Mononuclear cell (primary cell): ENCODE measurements at regions not wholly inside any gene's neighbourhood (a gene's known extent, or its start where the extent isn't known, plus 50 kb on each side); places are given as distances from the start of the nearest gene placed in this dataset.

Experiments
- H3K27me3 ChIP-seq: 2 replicates; pipeline ENCODE4 v1.6.0; 2011; ENCODE audit warnings: low read length, control low read depth; ENCODE audit not compliant: insufficient read depth
- H3K4me1 ChIP-seq: 2 replicates; pipeline ENCODE4 v1.5.1; 2011; ENCODE audit warnings: mild to moderate bottlenecking, low read length, control low read depth; ENCODE audit not compliant: insufficient read depth
- H3K4me3 ChIP-seq: 2 replicates; pipeline ENCODE4 v1.5.1; 2011; ENCODE audit warnings: mild to moderate bottlenecking, low read length, moderate library complexity
- H3K9me3 ChIP-seq: 2 replicates; pipeline ENCODE4 v1.5.1; 2011; ENCODE audit warnings: low read depth, mild to moderate bottlenecking, control low read depth, low read length

- H3K4me3 ChIP-seq: no peak overlapping the region
- H3K27me3 ChIP-seq: peaks cover 3% of the 10 kb centered on the region
- no peaks in the 10 kb centered on the region for H3K4me1 ChIP-seq
- no peaks in the 10 kb centered on the region for H3K9me3 ChIP-seq
Observed at GRCh38 chr16:86096850-86097249, 197.9 kb downstream of the IRF8 start.

- H3K4me3 ChIP-seq: no peak overlapping the region
- H3K9me3 ChIP-seq: no peaks in the 10 kb centered on the region
- no peaks in the 10 kb centered on the region for H3K4me1 ChIP-seq
- peaks cover 3% of the 10 kb centered on the region for H3K27me3 ChIP-seq
Observed at GRCh38 chr16:86099326-86099725, 200.4 kb downstream of the IRF8 start.

GRCh38 chr16:86100205-86101136 is 201.5 kb downstream of the IRF8 start:
- Histone ChIP-seq H3K4me3 (no peak overlapping the region), H3K27me3 (peaks cover 3% of the 10 kb centered on the region), H3K4me1 (no peaks in the 10 kb centered on the region), H3K9me3 (no peaks in the 10 kb centered on the region)

- Histone ChIP-seq H3K9me3 (no peaks in the 10 kb centered on the region), H3K4me1 (no peaks in the 10 kb centered on the region), H3K4me3 (no peak overlapping the region), H3K27me3 (peaks cover 3% of the 10 kb centered on the region)
Observed at GRCh38 chr16:86101137-86101896, 202.4 kb downstream of the IRF8 start.

GRCh38 chr16:86101897-86102157 is 202.9 kb downstream of the IRF8 start:
- Histone ChIP-seq H3K4me1 (no peaks in the 10 kb centered on the region), H3K27me3 (peaks cover 3% of the 10 kb centered on the region), H3K4me3 (no peak overlapping the region), H3K9me3 (no peaks in the 10 kb centered on the region)

- H3K9me3 ChIP-seq: no peaks in the 10 kb centered on the region
- no peaks in the 10 kb centered on the region for H3K4me1 ChIP-seq
- H3K27me3 ChIP-seq: peaks cover 3% of the 10 kb centered on the region
- no peak overlapping the region for H3K4me3 ChIP-seq
Observed at GRCh38 chr16:86103320-86103719, 204.4 kb downstream of the IRF8 start.

GRCh38 chr16:86104537-86105048 is 205.6 kb downstream of the IRF8 start:
- H3K9me3 ChIP-seq: no peaks in the 10 kb centered on the region
- H3K4me3 ChIP-seq: no peak overlapping the region
- H3K27me3 ChIP-seq: peaks cover 3% of the 10 kb centered on the region
- no peaks in the 10 kb centered on the region for H3K4me1 ChIP-seq

GRCh38 chr16:86107215-86107825 is 208.4 kb downstream of the IRF8 start:
- Histone ChIP-seq H3K4me3 (no peak overlapping the region), H3K4me1 (no peaks in the 10 kb centered on the region), H3K9me3 (no peaks in the 10 kb centered on the region), H3K27me3 (no peaks in the 10 kb centered on the region)

- Histone ChIP-seq H3K27me3 (no peaks in the 10 kb centered on the region), H3K4me3 (no peak overlapping the region), H3K4me1 (no peaks in the 10 kb centered on the region), H3K9me3 (no peaks in the 10 kb centered on the region)
Observed at GRCh38 chr16:86108062-86108461, 209.1 kb downstream of the IRF8 start.

GRCh38 chr16:86110134-86110533 is 211.2 kb downstream of the IRF8 start:
- Histone ChIP-seq H3K9me3 (no peaks in the 10 kb centered on the region), H3K4me1 (no peaks in the 10 kb centered on the region), H3K4me3 (no peak overlapping the region), H3K27me3 (no peaks in the 10 kb centered on the region)

- H3K4me1 ChIP-seq: no peaks in the 10 kb centered on the region
- no peak overlapping the region for H3K4me3 ChIP-seq
Observed at GRCh38 chr16:86110726-86111125, 211.8 kb downstream of the IRF8 start.

GRCh38 chr16:86112178-86112577 is 213.2 kb downstream of the IRF8 start:
- Histone ChIP-seq H3K27me3 (no peaks in the 10 kb centered on the region), H3K9me3 (no peaks in the 10 kb centered on the region), H3K4me3 (no peak overlapping the region), H3K4me1 (no peaks in the 10 kb centered on the region)

More at GRCh38 chr16:86110726-86111125, 211.8 kb downstream of the IRF8 start:
- no peaks in the 10 kb centered on the region for H3K9me3 ChIP-seq
- no peaks in the 10 kb centered on the region for H3K27me3 ChIP-seq

GRCh38 chr16:86117235-86117634 is 218.3 kb downstream of the IRF8 start:
- no peaks in the 10 kb centered on the region for H3K9me3 ChIP-seq
- no peaks in the 10 kb centered on the region for H3K27me3 ChIP-seq
- H3K4me3 ChIP-seq: no peak overlapping the region
- H3K4me1 ChIP-seq: no peaks in the 10 kb centered on the region

- H3K27me3 ChIP-seq: no peaks in the 10 kb centered on the region
- H3K4me1 ChIP-seq: no peaks in the 10 kb centered on the region
- no peak overlapping the region for H3K4me3 ChIP-seq
- no peaks in the 10 kb centered on the region for H3K9me3 ChIP-seq
Observed at GRCh38 chr16:86117756-86118155, 218.8 kb downstream of the IRF8 start.
